A673 (cell line): ENCODE measurements at regions not wholly inside any gene's neighbourhood (a gene's known extent, or its start where the extent isn't known, plus 50 kb on each side); places are given as distances from the start of the nearest gene placed in this dataset.

Source experiments
- EZH2 ChIP-seq: fragments of 200-600 bp; sonication (generic); IDR thresholded peaks from 2 replicates; pipeline ENCODE4 v1.6.1; 2017; ENCODE audit warnings: borderline replicate concordance, low read depth, mild to moderate bottlenecking, mixed read lengths, antibody characterized with exemption, low read length; ENCODE audit not compliant: poor library complexity, severe bottlenecking
- TF ChIP-seq, protein P1 (sequence below): fragments of 300-800, 200-600 bp; sonication (generic); conservative IDR thresholded peaks from 2 replicates; pipeline ENCODE4 v1.5.1; 2017; ENCODE audit warnings: low read depth, mild to moderate bottlenecking, antibody characterized with exemption, low read length, moderate library complexity, mixed read lengths

DNA sequence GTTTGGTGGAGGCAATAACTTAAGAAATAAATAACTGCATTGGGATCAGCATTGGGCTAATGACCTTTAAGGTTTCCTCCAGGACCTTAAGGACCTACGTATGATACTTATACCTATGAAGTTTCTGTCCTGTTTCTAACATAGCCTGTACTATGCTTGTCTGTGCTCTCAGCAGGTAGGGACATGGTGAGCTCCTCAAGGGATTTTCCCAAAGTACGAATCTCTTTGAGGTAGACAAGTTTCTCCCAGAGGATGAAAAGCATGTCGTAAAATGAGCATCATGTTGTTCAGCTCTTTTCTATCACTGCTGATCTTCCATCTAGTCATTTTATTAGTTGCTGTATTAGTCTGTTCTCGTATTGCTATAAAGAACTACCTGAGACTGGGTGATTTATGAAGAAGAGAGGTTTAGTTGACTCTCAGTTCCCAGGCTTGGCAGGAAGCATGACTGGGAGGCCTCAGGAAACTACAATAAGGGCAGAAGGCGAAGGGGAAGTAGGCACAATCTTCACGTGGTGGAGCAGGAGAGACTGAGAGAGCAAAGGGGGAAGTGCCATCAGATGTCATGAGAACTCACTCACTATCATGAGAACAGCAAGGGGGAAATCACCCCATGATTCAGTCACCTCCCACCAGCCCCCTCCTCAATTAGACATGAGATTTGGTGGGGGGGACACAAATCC, 77.8 kb upstream of the TGM3 start:
- TF ChIP-seq, protein P1, sequence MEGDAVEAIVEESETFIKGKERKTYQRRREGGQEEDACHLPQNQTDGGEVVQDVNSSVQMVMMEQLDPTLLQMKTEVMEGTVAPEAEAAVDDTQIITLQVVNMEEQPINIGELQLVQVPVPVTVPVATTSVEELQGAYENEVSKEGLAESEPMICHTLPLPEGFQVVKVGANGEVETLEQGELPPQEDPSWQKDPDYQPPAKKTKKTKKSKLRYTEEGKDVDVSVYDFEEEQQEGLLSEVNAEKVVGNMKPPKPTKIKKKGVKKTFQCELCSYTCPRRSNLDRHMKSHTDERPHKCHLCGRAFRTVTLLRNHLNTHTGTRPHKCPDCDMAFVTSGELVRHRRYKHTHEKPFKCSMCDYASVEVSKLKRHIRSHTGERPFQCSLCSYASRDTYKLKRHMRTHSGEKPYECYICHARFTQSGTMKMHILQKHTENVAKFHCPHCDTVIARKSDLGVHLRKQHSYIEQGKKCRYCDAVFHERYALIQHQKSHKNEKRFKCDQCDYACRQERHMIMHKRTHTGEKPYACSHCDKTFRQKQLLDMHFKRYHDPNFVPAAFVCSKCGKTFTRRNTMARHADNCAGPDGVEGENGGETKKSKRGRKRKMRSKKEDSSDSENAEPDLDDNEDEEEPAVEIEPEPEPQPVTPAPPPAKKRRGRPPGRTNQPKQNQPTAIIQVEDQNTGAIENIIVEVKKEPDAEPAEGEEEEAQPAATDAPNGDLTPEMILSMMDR: no peak
- no peak for TF ChIP-seq EZH2
